ENCODE measurements at regions not wholly inside any gene's neighbourhood (a gene's known extent, or its start where the extent isn't known, plus 50 kb on each side); places are given as distances from the start of the nearest gene placed in this dataset.
"Not testable (repeated sequence)": the region's sequence is repeated elsewhere in the genome, so short reads cannot be mapped to it uniquely, and the experiment has no call there.

- no peak for DNase-seq
These were observed 150.2 kb upstream of the TMPRSS15 start for GRCh38 chr21:18553786-18554185.

GRCh38 chr21:18567770-18568169 lies 164.2 kb upstream of the TMPRSS15 start:
- not testable (repeated sequence) for DNase-seq

- DNase-seq = no peak
These were observed 184.5 kb upstream of the TMPRSS15 start for GRCh38 chr21:18588001-18588662.

GRCh38 chr21:18601146-18601545 lies 197.6 kb upstream of the TMPRSS15 start:
- DNase-seq = no peak

GRCh38 chr21:18602711-18603110 lies 199.1 kb upstream of the TMPRSS15 start:
- no peak for DNase-seq

- no peak for DNase-seq
These were observed 199.7 kb upstream of the TMPRSS15 start for GRCh38 chr21:18603261-18603660.

GRCh38 chr21:18603980-18604379 lies 200.4 kb upstream of the TMPRSS15 start:
- DNase-seq = no peak

GRCh38 chr21:18608226-18608625 lies 204.6 kb upstream of the TMPRSS15 start:
- no peak for DNase-seq

GRCh38 chr21:18614303-18614702 lies 210.7 kb upstream of the TMPRSS15 start:
- DNase-seq = no peak

GRCh38 chr21:18617291-18617690 lies 213.7 kb upstream of the TMPRSS15 start:
- DNase-seq = no peak

- no peak for DNase-seq
These were observed 216.9 kb upstream of the TMPRSS15 start for GRCh38 chr21:18620436-18620835.

- DNase-seq = no peak
These were observed 218.8 kb upstream of the TMPRSS15 start for GRCh38 chr21:18622383-18622782.

GRCh38 chr21:18630446-18630845 lies 226.9 kb upstream of the TMPRSS15 start:
- DNase-seq = no peak

- DNase-seq = no peak
These were observed 233.3 kb upstream of the TMPRSS15 start for GRCh38 chr21:18636897-18637296.

- no peak for DNase-seq
These were observed 242.5 kb upstream of the TMPRSS15 start for GRCh38 chr21:18646116-18646515.

- DNase-seq = no peak
These were observed 252.3 kb upstream of the TMPRSS15 start for GRCh38 chr21:18655931-18656330.

- no peak for DNase-seq
These were observed 258.3 kb upstream of the TMPRSS15 start for GRCh38 chr21:18661842-18662241.

GRCh38 chr21:18663663-18664062 lies 260.1 kb upstream of the TMPRSS15 start:
- no peak for DNase-seq

- no peak for DNase-seq
These were observed 263.1 kb upstream of the TMPRSS15 start for GRCh38 chr21:18666725-18667124.

GRCh38 chr21:18673789-18674188 lies 270.2 kb upstream of the TMPRSS15 start:
- DNase-seq = no peak

- no peak for DNase-seq
These were observed 274.0 kb upstream of the TMPRSS15 start for GRCh38 chr21:18677632-18678031.

GRCh38 chr21:18705971-18706370 lies 302.4 kb upstream of the TMPRSS15 start:
- no peak for DNase-seq

GRCh38 chr21:18711662-18712061 lies 308.1 kb upstream of the TMPRSS15 start:
- no peak for DNase-seq

GRCh38 chr21:18715606-18716005 lies 312.0 kb upstream of the TMPRSS15 start:
- no peak for DNase-seq

- DNase-seq = no peak
These were observed 313.1 kb upstream of the TMPRSS15 start for GRCh38 chr21:18716578-18717138.

Data from 8988T (cell line).